OCI-LY1 (cell line): ENCODE measurements at regions not wholly inside any gene's neighbourhood (a gene's known extent, or its start where the extent isn't known, plus 50 kb on each side); places are given as distances from the start of the nearest gene placed in this dataset.

Experiments used
- H2AFZ ChIP-seq: fragments of 200-600 bp; sonication (generic), shearing (Covaris generic); 2 replicates; pipeline ENCODE4 v1.6.0; 2014; ENCODE audit warnings: antibody characterized with exemption, mild to moderate bottlenecking, low read length
- H3F3A ChIP-seq: fragments of 200-600 bp; sonication (generic), shearing (Covaris generic); 2 replicates; pipeline ENCODE4 v1.6.0; 2014; ENCODE audit warnings: mild to moderate bottlenecking, antibody characterized with exemption, low read length, moderate library complexity; ENCODE audit not compliant: insufficient read depth
- H3K27ac ChIP-seq: fragments of 200-600 bp; sonication (generic); 2 replicates; pipeline ENCODE4 v1.5.1; 2014; ENCODE audit warnings: low read length, mixed run types, mild to moderate bottlenecking, low read depth; ENCODE audit not compliant: poor library complexity, severe bottlenecking
- H3K27me3 ChIP-seq: fragments of 200-600 bp; sonication (generic); 2 replicates; pipeline ENCODE4 v1.6.0; 2014; ENCODE audit warnings: antibody characterized with exemption, mild to moderate bottlenecking, low read length, moderate library complexity; ENCODE audit not compliant: insufficient read depth
- H3K36me3 ChIP-seq: fragments of 200-600 bp; sonication (generic); 2 replicates; pipeline ENCODE4 v1.6.1; 2014; ENCODE audit warnings: mild to moderate bottlenecking, antibody characterized with exemption, low read length, moderate library complexity, mixed read lengths; ENCODE audit not compliant: insufficient read depth
- H3K4me1 ChIP-seq: fragments of 200-600 bp; sonication (generic); 2 replicates; pipeline ENCODE4 v1.5.1; 2014; ENCODE audit warnings: mild to moderate bottlenecking, low read length, moderate library complexity; ENCODE audit not compliant: insufficient read depth, severe bottlenecking
- H3K4me2 ChIP-seq: fragments of 200-600 bp; sonication (generic), shearing (Covaris generic); 2 replicates; pipeline ENCODE4 v1.6.1; 2014; ENCODE audit warnings: low read length
- H3K4me3 ChIP-seq: fragments of 200-600 bp; sonication (generic); 2 replicates; pipeline ENCODE4 v1.5.1; 2014; ENCODE audit warnings: low read length, low read depth, mild to moderate bottlenecking, mixed read lengths; ENCODE audit not compliant: poor library complexity, severe bottlenecking
- H3K79me2 ChIP-seq: fragments of 200-600 bp; shearing (Covaris generic); 2 replicates; pipeline ENCODE4 v1.6.1; 2016; ENCODE audit warnings: mixed run types, low read length, mixed read lengths; ENCODE audit not compliant: insufficient read depth
- H3K9ac ChIP-seq: fragments of 200-600 bp; sonication (generic), shearing (Covaris generic); 2 replicates; pipeline ENCODE4 v1.6.1; 2014; ENCODE audit warnings: mild to moderate bottlenecking, low read length, mixed read lengths
- H3K9me2 ChIP-seq: fragments of 200-600 bp; sonication (generic), shearing (Covaris generic); 2 replicates; pipeline ENCODE4 v1.6.1; 2014; ENCODE audit warnings: low read depth, mild to moderate bottlenecking, low read length, mixed read lengths
- H3K9me3 ChIP-seq: fragments of 200-600 bp; shearing (Covaris generic); 2 replicates; pipeline ENCODE4 v1.6.1; 2014; ENCODE audit warnings: low read length, mixed read lengths
- H4K20me1 ChIP-seq: fragments of 200-600 bp; sonication (generic), shearing (Covaris generic); 2 replicates; pipeline ENCODE4 v1.6.0; 2016; ENCODE audit warnings: mild to moderate bottlenecking, low read length; ENCODE audit not compliant: insufficient read depth
- EZH2 ChIP-seq: fragments of 200-600 bp; sonication (generic), shearing (Covaris generic); IDR thresholded peaks from 2 replicates; pipeline ENCODE4 v1.8.0; 2017; ENCODE audit warnings: borderline replicate concordance, mixed run types, mild to moderate bottlenecking, antibody characterized with exemption, low read length, moderate library complexity, mixed read lengths
- TF ChIP-seq, protein P1 (sequence below): fragments of 200-600 bp; sonication (generic), shearing (Covaris generic); IDR thresholded peaks from 2 replicates; pipeline ENCODE4 v1.5.1; 2017; ENCODE audit warnings: mild to moderate bottlenecking, antibody characterized with exemption, low read length, moderate library complexity, mixed read lengths

DNA sequence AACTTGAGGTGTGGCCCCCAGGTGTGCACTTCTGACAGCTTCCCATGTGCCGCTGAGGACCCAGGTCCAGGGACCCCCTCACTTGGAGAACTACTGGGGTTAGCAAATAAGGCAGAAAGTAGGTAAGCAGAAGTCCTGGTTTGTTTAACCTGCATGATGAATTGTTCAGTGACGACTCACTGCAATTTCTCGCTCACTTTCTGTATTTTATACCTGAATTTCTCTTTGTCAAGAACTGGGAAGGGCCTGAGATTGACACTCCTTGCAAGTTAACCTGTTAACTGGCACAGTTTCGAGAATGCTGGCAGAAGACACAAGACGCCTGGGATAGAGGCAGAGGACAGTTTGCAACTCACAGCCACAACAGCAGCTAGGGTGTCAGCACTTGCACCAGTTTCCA, 164.5 kb upstream of the NCK2 start:
- Histone ChIP-seq H2AFZ (no peak overlapping the region), H3K9ac (no peak overlapping the region), H3K4me2 (no peak overlapping the region), H3K27ac (no peak overlapping the region), H3K79me2 (no peaks in the 10 kb centered on the region), H3F3A (no peaks in the 10 kb centered on the region), H3K4me3 (no peak overlapping the region), H3K9me2 (no peaks in the 10 kb centered on the region), H3K4me1 (no peaks in the 10 kb centered on the region), H3K36me3 (no peaks in the 10 kb centered on the region), H3K27me3 (no peaks in the 10 kb centered on the region), H3K9me3 (no peaks in the 10 kb centered on the region), H4K20me1 (no peaks in the 10 kb centered on the region)
- TF ChIP-seq, protein P1, sequence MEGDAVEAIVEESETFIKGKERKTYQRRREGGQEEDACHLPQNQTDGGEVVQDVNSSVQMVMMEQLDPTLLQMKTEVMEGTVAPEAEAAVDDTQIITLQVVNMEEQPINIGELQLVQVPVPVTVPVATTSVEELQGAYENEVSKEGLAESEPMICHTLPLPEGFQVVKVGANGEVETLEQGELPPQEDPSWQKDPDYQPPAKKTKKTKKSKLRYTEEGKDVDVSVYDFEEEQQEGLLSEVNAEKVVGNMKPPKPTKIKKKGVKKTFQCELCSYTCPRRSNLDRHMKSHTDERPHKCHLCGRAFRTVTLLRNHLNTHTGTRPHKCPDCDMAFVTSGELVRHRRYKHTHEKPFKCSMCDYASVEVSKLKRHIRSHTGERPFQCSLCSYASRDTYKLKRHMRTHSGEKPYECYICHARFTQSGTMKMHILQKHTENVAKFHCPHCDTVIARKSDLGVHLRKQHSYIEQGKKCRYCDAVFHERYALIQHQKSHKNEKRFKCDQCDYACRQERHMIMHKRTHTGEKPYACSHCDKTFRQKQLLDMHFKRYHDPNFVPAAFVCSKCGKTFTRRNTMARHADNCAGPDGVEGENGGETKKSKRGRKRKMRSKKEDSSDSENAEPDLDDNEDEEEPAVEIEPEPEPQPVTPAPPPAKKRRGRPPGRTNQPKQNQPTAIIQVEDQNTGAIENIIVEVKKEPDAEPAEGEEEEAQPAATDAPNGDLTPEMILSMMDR = no peak

DNA sequence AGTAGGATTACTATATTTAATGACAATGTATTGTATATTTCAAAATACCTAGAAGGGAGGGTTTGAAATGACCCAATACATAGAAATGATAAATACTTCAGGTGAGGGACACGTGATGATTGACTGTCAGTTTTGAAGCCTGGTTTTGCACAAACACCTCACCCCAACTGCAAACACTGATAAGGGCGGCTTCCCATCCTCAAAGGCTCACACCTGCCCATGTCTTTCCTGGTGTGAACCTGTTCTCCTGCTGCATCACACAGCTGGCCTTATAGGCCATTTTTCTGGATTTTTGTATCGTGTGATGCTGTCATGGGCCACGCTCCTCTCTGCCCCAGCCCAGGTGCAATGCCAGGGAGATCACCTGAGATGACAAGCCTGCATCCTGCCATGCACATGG, 166.5 kb upstream of the NCK2 start:
- no peak overlapping the region for H3K4me3 ChIP-seq
- no peak overlapping the region for H2AFZ ChIP-seq
- H4K20me1 ChIP-seq = no peaks in the 10 kb centered on the region
- no peak overlapping the region for H3K4me2 ChIP-seq
- H3K27me3 ChIP-seq = no peaks in the 10 kb centered on the region
- H3K9me2 ChIP-seq = no peaks in the 10 kb centered on the region
- TF ChIP-seq EZH2 = no peak
- TF ChIP-seq, protein P1 = no peak
- H3K36me3 ChIP-seq = no peaks in the 10 kb centered on the region
- H3K27ac ChIP-seq = no peak overlapping the region
- H3K9ac ChIP-seq = no peak overlapping the region
- no peaks in the 10 kb centered on the region for H3K79me2 ChIP-seq
- no peaks in the 10 kb centered on the region for H3K9me3 ChIP-seq
- H3K4me1 ChIP-seq = no peaks in the 10 kb centered on the region
- H3F3A ChIP-seq = no peaks in the 10 kb centered on the region

DNA sequence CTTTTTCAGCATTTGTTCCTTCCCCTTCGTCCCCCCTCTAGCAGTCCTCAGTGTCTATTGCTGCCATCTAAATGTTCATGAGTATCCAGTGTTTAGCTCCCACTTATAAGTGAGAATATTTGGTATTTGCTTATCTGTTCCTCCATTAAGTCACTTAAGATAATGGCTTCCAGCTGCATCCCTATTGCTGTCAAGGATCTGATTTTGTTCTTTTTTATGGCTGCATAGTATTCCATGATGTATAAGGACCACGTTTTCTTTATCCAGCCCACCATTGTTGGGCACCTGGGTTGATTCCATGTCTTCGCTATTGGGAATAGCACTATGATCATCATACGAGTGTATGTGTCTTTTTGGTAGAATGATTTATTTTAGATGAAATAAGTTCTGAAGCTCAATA, 166.9 kb upstream of the NCK2 start:
- Histone ChIP-seq H3K9me3 (no peaks in the 10 kb centered on the region), H3K27ac (no peak overlapping the region), H4K20me1 (no peaks in the 10 kb centered on the region), H3K36me3 (no peaks in the 10 kb centered on the region), H3F3A (no peaks in the 10 kb centered on the region), H3K9me2 (no peaks in the 10 kb centered on the region), H3K79me2 (no peaks in the 10 kb centered on the region), H2AFZ (no peak overlapping the region), H3K4me1 (no peaks in the 10 kb centered on the region), H3K27me3 (no peaks in the 10 kb centered on the region), H3K4me2 (no peak overlapping the region), H3K9ac (no peak overlapping the region), H3K4me3 (no peak overlapping the region)
- TF ChIP-seq, protein P1 = no peak
- no peak for TF ChIP-seq EZH2
